GM19351 (cell line): ENCODE measurements at regions not wholly inside any gene's neighbourhood (a gene's known extent, or its start where the extent isn't known, plus 50 kb on each side); places are given as distances from the start of the nearest gene placed in this dataset.
A peak's percentile ranks its signal among the peaks of the same experiment; 100 is the strongest.
"Not testable (repeated sequence)": the region's sequence is repeated elsewhere in the genome, so short reads cannot be mapped to it uniquely, and the experiment has no call there.

Source experiments
- ATAC-seq: cut with Tn5 transposase; IDR thresholded peaks from one replicate; pipeline ENCODE4 v1.9.1; 2021; ENCODE audit warnings: mild to moderate bottlenecking, moderate library complexity; ENCODE audit not compliant: unreplicated experiment

GRCh38 chr6:120826253-120826652 is 508.0 kb downstream of the TBC1D32 start:
- ATAC-seq = peak; percentile 69

GRCh38 chr6:120816794-120817193 is 517.5 kb downstream of the TBC1D32 start:
- ATAC-seq = no peak

GRCh38 chr6:120805276-120805675 is 529.0 kb downstream of the TBC1D32 start:
- ATAC-seq = no peak

- ATAC-seq = no peak
These were observed 529.7 kb downstream of the TBC1D32 start for GRCh38 chr6:120804612-120805011.

- no peak for ATAC-seq
These were observed 547.6 kb downstream of the TBC1D32 start for GRCh38 chr6:120786682-120787081.

GRCh38 chr6:120786256-120786655 is 548.0 kb downstream of the TBC1D32 start:
- ATAC-seq = no peak

- ATAC-seq = no peak
These were observed 548.7 kb downstream of the TBC1D32 start for GRCh38 chr6:120785459-120786086.

- no peak for ATAC-seq
These were observed 554.8 kb downstream of the TBC1D32 start for GRCh38 chr6:120779441-120779840.

GRCh38 chr6:120775698-120776097 is 558.6 kb downstream of the TBC1D32 start:
- no peak for ATAC-seq

- ATAC-seq = no peak
These were observed 560.0 kb downstream of the TBC1D32 start for GRCh38 chr6:120774275-120774674.

- no peak for ATAC-seq
These were observed 563.3 kb downstream of the TBC1D32 start for GRCh38 chr6:120771019-120771418.

GRCh38 chr6:120764312-120764711 is 570.0 kb downstream of the TBC1D32 start:
- ATAC-seq = no peak

GRCh38 chr6:120759570-120759969 is 574.7 kb downstream of the TBC1D32 start:
- ATAC-seq = no peak

GRCh38 chr6:120748574-120748973 is 585.7 kb downstream of the TBC1D32 start:
- ATAC-seq = not testable (repeated sequence)

- no peak for ATAC-seq
These were observed 597.5 kb downstream of the TBC1D32 start for GRCh38 chr6:120736740-120737139.

- ATAC-seq = no peak
These were observed 598.6 kb downstream of the TBC1D32 start for GRCh38 chr6:120735641-120736040.

GRCh38 chr6:120711255-120711654 is 623.0 kb downstream of the TBC1D32 start:
- no peak for ATAC-seq

GRCh38 chr6:120700001-120700400 is 634.3 kb downstream of the TBC1D32 start:
- ATAC-seq = no peak

GRCh38 chr6:120686492-120686891 is 647.8 kb downstream of the TBC1D32 start:
- no peak for ATAC-seq

- ATAC-seq = no peak
These were observed 652.1 kb downstream of the TBC1D32 start for GRCh38 chr6:120682145-120682544.

GRCh38 chr6:120681204-120681603 is 653.1 kb downstream of the TBC1D32 start:
- no peak for ATAC-seq

- ATAC-seq = no peak
These were observed 658.4 kb downstream of the TBC1D32 start for GRCh38 chr6:120675886-120676285.

GRCh38 chr6:120671519-120671918 is 662.8 kb downstream of the TBC1D32 start:
- ATAC-seq = peak; percentile 48
